ENCODE measurements at regions not wholly inside any gene's neighbourhood (a gene's known extent, or its start where the extent isn't known, plus 50 kb on each side); places are given as distances from the start of the nearest gene placed in this dataset.

GRCh38 chr21:20272791-20273362 lies 725.3 kb upstream of the NCAM2 start:
- Histone ChIP-seq H3K4me1 (peaks cover 0 to 7% (median 0%) of the 10 kb centered on the region in 4 donors), H3K27me3 (no peaks in the 10 kb centered on the region), H3K4me3 (no peak overlapping the region), H3K27ac (no peak overlapping the region), H3K36me3 (no peaks in the 10 kb centered on the region), H3K9me3 (no peaks in the 10 kb centered on the region)
- intact Hi-C loops (cut with DNase I; ENCODE audit: low total_unique reads), result no loop called here
- whole genome bisulfite sequencing, 2 donors (ENCODE audit: low coverage in 1 of 2), result 64 to 65% methylated on average over 4 to 5 of the region's 5 CpGs
- in situ Hi-C loops (cut with MboI; ENCODE audit: low pct_ligation_motif_present in 1 of 4, low pct_unique_long_range_greater_than_20kb in 1 of 4, low sequenced_read_pairs in 3 of 4), result no loop called here
- TF ChIP-seq CTCF (IDR thresholded peaks at IDR 0.05) (no peak), EP300 (IDR thresholded peaks at IDR 0.05; ENCODE audit: low read depth) (no peak), POLR2A (IDR thresholded peaks at IDR 0.05) (no peak), POLR2AphosphoS5 (IDR thresholded peaks at IDR 0.05) (no peak)
- no peak for DNase-seq

GRCh38 chr21:20276377-20276776 lies 721.8 kb upstream of the NCAM2 start:
- no peak overlapping the region for H3K4me3 ChIP-seq
- in situ Hi-C loops (cut with MboI; ENCODE audit: low pct_ligation_motif_present in 1 of 4, low pct_unique_long_range_greater_than_20kb in 1 of 4, low sequenced_read_pairs in 3 of 4) (no loop called here), intact Hi-C loops (cut with DNase I; ENCODE audit: low total_unique reads) (no loop called here)
- H3K9me3 ChIP-seq, result no peaks in the 10 kb centered on the region
- H3K27me3 ChIP-seq, result no peaks in the 10 kb centered on the region
- no peak overlapping the region for H3K27ac ChIP-seq
- no peak for DNase-seq
- no peak for TF ChIP-seq POLR2AphosphoS5 (IDR thresholded peaks at IDR 0.05)
- no peak for TF ChIP-seq EP300 (IDR thresholded peaks at IDR 0.05; ENCODE audit: low read depth)
- no peak for TF ChIP-seq POLR2A (IDR thresholded peaks at IDR 0.05)
- TF ChIP-seq CTCF (IDR thresholded peaks at IDR 0.05), result no peak
- no peaks in the 10 kb centered on the region for H3K36me3 ChIP-seq
- H3K4me1 ChIP-seq, result no peaks in the 10 kb centered on the region

- TF ChIP-seq POLR2AphosphoS5 (IDR thresholded peaks at IDR 0.05) (no peak), CTCF (IDR thresholded peaks at IDR 0.05) (no peak), POLR2A (IDR thresholded peaks at IDR 0.05) (no peak), EP300 (IDR thresholded peaks at IDR 0.05; ENCODE audit: low read depth) (no peak)
- Histone ChIP-seq H3K4me1 (no peaks in the 10 kb centered on the region), H3K27ac (no peak overlapping the region), H3K9me3 (no peaks in the 10 kb centered on the region), H3K4me3 (no peak overlapping the region), H3K27me3 (no peaks in the 10 kb centered on the region), H3K36me3 (no peaks in the 10 kb centered on the region)
- intact Hi-C loops (cut with DNase I; ENCODE audit: low total_unique reads) (no loop called here), in situ Hi-C loops (cut with MboI; ENCODE audit: low pct_ligation_motif_present in 1 of 4, low pct_unique_long_range_greater_than_20kb in 1 of 4, low sequenced_read_pairs in 3 of 4) (no loop called here)
- WGBS, 2 donors (ENCODE audit: low coverage in 1 of 2), result 91 to 100% methylated on average over 1 of the region's 1 CpG
- no peak for DNase-seq
Observed at GRCh38 chr21:20276954-20277353, 721.3 kb upstream of the NCAM2 start.

GRCh38 chr21:20283836-20284235 lies 714.4 kb upstream of the NCAM2 start:
- Histone ChIP-seq H3K27me3 (no peaks in the 10 kb centered on the region), H3K27ac (no peak overlapping the region), H3K36me3 (no peaks in the 10 kb centered on the region), H3K4me1 (no peaks in the 10 kb centered on the region), H3K9me3 (no peaks in the 10 kb centered on the region), H3K4me3 (no peak overlapping the region)
- WGBS, 2 donors (ENCODE audit: low coverage in 1 of 2), result 50 to 71% methylated on average over 1 of the region's 1 CpG
- intact Hi-C loops (cut with DNase I; ENCODE audit: low total_unique reads) (no loop called here), in situ Hi-C loops (cut with MboI; ENCODE audit: low pct_ligation_motif_present in 1 of 4, low pct_unique_long_range_greater_than_20kb in 1 of 4, low sequenced_read_pairs in 3 of 4) (no loop called here)
- TF ChIP-seq CTCF (IDR thresholded peaks at IDR 0.05) (no peak), POLR2AphosphoS5 (IDR thresholded peaks at IDR 0.05) (no peak), POLR2A (IDR thresholded peaks at IDR 0.05) (no peak), EP300 (IDR thresholded peaks at IDR 0.05; ENCODE audit: low read depth) (no peak)
- no peak for DNase-seq
